ENCODE measurements at regions not wholly inside any gene's neighbourhood (a gene's known extent, or its start where the extent isn't known, plus 50 kb on each side); places are given as distances from the start of the nearest gene placed in this dataset.

GRCh38 chr14:104364830-104365229 lies 214.7 kb upstream of the C14orf180 start:
- Histone ChIP-seq H2AFZ (ENCODE audit: low read depth, low read length, poor library complexity, severe bottlenecking) (no peak overlapping the region), H3K4me1 (ENCODE audit: control insufficient read depth in 1 of 2, insufficient read depth in 2 of 2, low read length in 2 of 2) (no peaks in the 10 kb centered on the region), H3K27me3 (ENCODE audit: insufficient read depth, low read length) (no peaks in the 10 kb centered on the region), H3K4me3 (replicated peaks in 1 of 2; ENCODE audit: low read depth in 1 of 2, low read length in 2 of 2) (no peak overlapping the region), H3K4me2 (ENCODE audit: low read length) (no peak overlapping the region), H3K36me3 (ENCODE audit: control insufficient read depth in 1 of 2, insufficient read depth in 2 of 2, low read length in 2 of 2) (no peaks in the 10 kb centered on the region), H3K79me2 (ENCODE audit: insufficient read depth, low read length) (no peaks in the 10 kb centered on the region), H3K27ac (ENCODE audit: low read depth, low read length) (no peak overlapping the region), H3K9me3 (ENCODE audit: control insufficient read depth in 1 of 2, insufficient read depth in 1 of 2, low read depth in 1 of 2, low read length in 2 of 2) (peaks cover 0 to 8% of the 10 kb centered on the region in 2 experiments; a peak in 3 of 4 replicates), H4K20me1 (ENCODE audit: insufficient read depth) (no peaks in the 10 kb centered on the region), H3K9me2 (ENCODE audit: insufficient read depth) (no peaks in the 10 kb centered on the region), H3K9ac (ENCODE audit: low read length) (no peak overlapping the region)
- ChIA-PET POLR2A (no interaction called here), CTCF (no interaction called here), RAD21 (ENCODE audit: low non-redundant PET in 1 of 2, low total read pairs in 2 of 2, uncharacterized antibody in 2 of 2, unreplicated experiment in 2 of 2) (no interaction called here)
- intact Hi-C loops (cut with micrococcal nuclease), result no loop called here
- DNase-seq (ENCODE audit: low read depth, low spot score) (no peak), ATAC-seq (no peak)
- TF ChIP-seq CTCF (IDR thresholded peaks at IDR 0.05 in 2 of 3, conservative IDR thresholded peaks at IDR 0.05 in 1 of 3; ENCODE audit: borderline replicate concordance in 1 of 3, insufficient read depth in 1 of 3, low read depth in 2 of 3, low read length in 2 of 3) (no peak), YY1 (IDR thresholded peaks at IDR 0.05; ENCODE audit: extremely low read depth, insufficient replicate concordance, low read depth, low read length) (no peak), CBX3 (IDR thresholded peaks at IDR 0.05; ENCODE audit: low read depth) (no peak), POLR2AphosphoS5 (IDR thresholded peaks at IDR 0.05; ENCODE audit: low read depth, low read length) (no peak), SIN3A (IDR thresholded peaks at IDR 0.05; ENCODE audit: low read depth) (no peak), SRF (IDR thresholded peaks at IDR 0.05; ENCODE audit: low read depth) (no peak), JUND (IDR thresholded peaks at IDR 0.05) (no peak), CEBPB (IDR thresholded peaks at IDR 0.05; ENCODE audit: low read depth) (no peak), ELF1 (IDR thresholded peaks at IDR 0.05; ENCODE audit: borderline replicate concordance, low read depth) (no peak), ZNF274 (IDR thresholded peaks at IDR 0.05; ENCODE audit: low read depth, low read length) (no peak), ZBTB33 (IDR thresholded peaks at IDR 0.05; ENCODE audit: extremely low read depth, insufficient replicate concordance, low read length) (no peak)
- TF ChIP-seq, protein P1, sequence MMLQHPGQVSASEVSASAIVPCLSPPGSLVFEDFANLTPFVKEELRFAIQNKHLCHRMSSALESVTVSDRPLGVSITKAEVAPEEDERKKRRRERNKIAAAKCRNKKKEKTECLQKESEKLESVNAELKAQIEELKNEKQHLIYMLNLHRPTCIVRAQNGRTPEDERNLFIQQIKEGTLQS (IDR thresholded peaks at IDR 0.05), result no peak
- BruUV-seq (replicated peaks), result no TSS peak
